CD4-positive, CD25-positive, alpha-beta regulatory T cell (primary cell): ENCODE measurements at regions not wholly inside any gene's neighbourhood (a gene's known extent, or its start where the extent isn't known, plus 50 kb on each side); places are given as distances from the start of the nearest gene placed in this dataset.

Source experiments
- ATAC-seq, 2 donors: fragments of 150-1000 bp; cut with Tn5 transposase; one replicate each; pipeline ENCODE4 v1.10.0; 2021; ENCODE audit warnings: low read depth in 2 of 2, moderate number of reproducible peaks in 2 of 2, moderate library complexity in 1 of 2
- DNase-seq, 3 donors: peaks; one replicate each; pipeline versions ENCODE4 v3.0.0 to v3.0.0-alpha.2; 2012 to 2022; ENCODE audit warnings: mixed read lengths in 1 of 3
- H3K27ac ChIP-seq: one replicate; pipeline ENCODE4 v1.7.0; 2013; ENCODE audit warnings: mild to moderate bottlenecking, low read length; ENCODE audit not compliant: insufficient read depth, poor library complexity, severe bottlenecking
- H3K27me3 ChIP-seq: one replicate; pipeline ENCODE4 v1.7.0; 2013; ENCODE audit warnings: low read length; ENCODE audit not compliant: control insufficient read depth, insufficient read depth
- H3K36me3 ChIP-seq: one replicate; pipeline ENCODE4 v1.7.0; 2013; ENCODE audit warnings: mild to moderate bottlenecking, low read length, moderate library complexity; ENCODE audit not compliant: control insufficient read depth, insufficient read depth
- H3K4me1 ChIP-seq: 2 replicates; pipeline ENCODE4 v1.7.0; 2013; ENCODE audit warnings: mild to moderate bottlenecking, low read length; ENCODE audit not compliant: insufficient read depth, control insufficient read depth, poor library complexity, severe bottlenecking
- H3K4me3 ChIP-seq: one replicate; pipeline ENCODE4 v1.7.0; 2013; ENCODE audit warnings: low read depth, mild to moderate bottlenecking, low read length, moderate library complexity
- H3K9me3 ChIP-seq, 2 experiments: 1 replicate in 1 of 2; 2 replicates in 1 of 2; pipeline ENCODE4 v1.7.0; 2013; ENCODE audit warnings: low read length in 2 of 2, mild to moderate bottlenecking in 1 of 2, moderate library complexity in 1 of 2; ENCODE audit not compliant: control insufficient read depth in 2 of 2
- H3K27ac Mint-ChIP-seq, 3 donors: one replicate each; pipeline ENCODE4 v1.8.0; 2020 to 2022; ENCODE audit warnings: mild to moderate bottlenecking in 3 of 3, mixed read lengths in 3 of 3, moderate library complexity in 2 of 3
- H3K27me3 Mint-ChIP-seq: one replicate; pipeline ENCODE4 v1.8.0; 2022; ENCODE audit warnings: mild to moderate bottlenecking, mixed read lengths
- H3K36me3 Mint-ChIP-seq: one replicate; pipeline ENCODE4 v1.8.0; 2020; ENCODE audit warnings: mixed read lengths
- H3K4me1 Mint-ChIP-seq, 4 donors: one replicate each; pipeline ENCODE4 v1.8.0; 2020 to 2022; ENCODE audit warnings: mixed read lengths in 4 of 4, mild to moderate bottlenecking in 1 of 4
- H3K4me3 Mint-ChIP-seq, 4 donors: one replicate each; pipeline ENCODE4 v1.8.0; 2020 to 2022; ENCODE audit warnings: mild to moderate bottlenecking in 4 of 4, mixed read lengths in 4 of 4, moderate library complexity in 3 of 4
- H3K9me3 Mint-ChIP-seq, 7 donors: one replicate each; pipeline ENCODE4 v1.8.0; 2020 to 2022; ENCODE audit warnings: mixed read lengths in 7 of 7, mild to moderate bottlenecking in 3 of 7, moderate library complexity in 2 of 7

GRCh38 chr10:105956550-105956949 lies 1208.0 kb downstream of the SORCS1 start:
- Histone ChIP-seq H3K27ac (no peak overlapping the region), H3K9me3 (no peaks in the 10 kb centered on the region), H3K27me3 (no peaks in the 10 kb centered on the region), H3K4me3 (no peak overlapping the region), H3K36me3 (no peaks in the 10 kb centered on the region), H3K4me1 (no peaks in the 10 kb centered on the region)
- H3K4me3 Mint-ChIP-seq, result no peak overlapping the region
- peaks cover 0 to 7% (median 3%) of the 10 kb centered on the region in 7 donors for H3K9me3 Mint-ChIP-seq
- no peaks in the 10 kb centered on the region for H3K27me3 Mint-ChIP-seq
- ATAC-seq, result no peak
- no peaks in the 10 kb centered on the region for H3K36me3 Mint-ChIP-seq
- no peak for DNase-seq
- no peak overlapping the region for H3K27ac Mint-ChIP-seq
- no peaks in the 10 kb centered on the region for H3K4me1 Mint-ChIP-seq

GRCh38 chr10:105953861-105954260 lies 1210.6 kb downstream of the SORCS1 start:
- Mint-ChIP-seq H3K27me3 (no peaks in the 10 kb centered on the region), H3K9me3 (peaks cover 0 to 10% (median 0%) of the 10 kb centered on the region in 7 donors), H3K4me3 (no peak overlapping the region), H3K27ac (no peak overlapping the region), H3K4me1 (no peaks in the 10 kb centered on the region), H3K36me3 (no peaks in the 10 kb centered on the region)
- H3K36me3 ChIP-seq, result no peaks in the 10 kb centered on the region
- no peaks in the 10 kb centered on the region for H3K4me1 ChIP-seq
- H3K27me3 ChIP-seq, result no peaks in the 10 kb centered on the region
- H3K4me3 ChIP-seq, result no peak overlapping the region
- H3K27ac ChIP-seq, result no peak overlapping the region
- H3K9me3 ChIP-seq, result no peaks in the 10 kb centered on the region
- DNase-seq (no peak), ATAC-seq (no peak)

GRCh38 chr10:105953056-105953455 lies 1211.5 kb downstream of the SORCS1 start:
- H3K4me3 Mint-ChIP-seq, result no peak overlapping the region
- no peak overlapping the region for H3K27ac Mint-ChIP-seq
- H3K27me3 ChIP-seq, result no peaks in the 10 kb centered on the region
- H3K27me3 Mint-ChIP-seq, result no peaks in the 10 kb centered on the region
- no peak for ATAC-seq
- no peaks in the 10 kb centered on the region for H3K4me1 Mint-ChIP-seq
- H3K27ac ChIP-seq, result no peak overlapping the region
- H3K36me3 ChIP-seq, result no peaks in the 10 kb centered on the region
- no peak overlapping the region for H3K4me3 ChIP-seq
- H3K4me1 ChIP-seq, result no peaks in the 10 kb centered on the region
- H3K9me3 ChIP-seq, result no peaks in the 10 kb centered on the region
- no peak for DNase-seq
- H3K36me3 Mint-ChIP-seq, result no peaks in the 10 kb centered on the region
- peaks cover 0 to 10% (median 0%) of the 10 kb centered on the region in 7 donors for H3K9me3 Mint-ChIP-seq

- no peak overlapping the region for H3K27ac Mint-ChIP-seq
- no peak overlapping the region for H3K4me3 ChIP-seq
- H3K36me3 Mint-ChIP-seq, result no peaks in the 10 kb centered on the region
- no peak overlapping the region for H3K4me3 Mint-ChIP-seq
- no peaks in the 10 kb centered on the region for H3K27me3 Mint-ChIP-seq
- peaks cover 0 to 10% (median 0%) of the 10 kb centered on the region in 7 donors for H3K9me3 Mint-ChIP-seq
- H3K36me3 ChIP-seq, result no peaks in the 10 kb centered on the region
- peaks cover 0 to 2% of the 10 kb centered on the region in 2 experiments for H3K9me3 ChIP-seq
- H3K27ac ChIP-seq, result no peak overlapping the region
- ATAC-seq, result no peak
- H3K27me3 ChIP-seq, result no peaks in the 10 kb centered on the region
- no peaks in the 10 kb centered on the region for H3K4me1 ChIP-seq
- DNase-seq, result peak in 1 of 3 donors; percentile 1
- no peaks in the 10 kb centered on the region for H3K4me1 Mint-ChIP-seq
These were observed 1212.4 kb downstream of the SORCS1 start for GRCh38 chr10:105952153-105952552.

GRCh38 chr10:105950410-105950809 lies 1214.1 kb downstream of the SORCS1 start:
- Mint-ChIP-seq H3K27ac (no peak overlapping the region), H3K36me3 (no peaks in the 10 kb centered on the region)
- ATAC-seq, result no peak

GRCh38 chr10:105949721-105950120 lies 1214.8 kb downstream of the SORCS1 start:
- H3K4me1 ChIP-seq, result no peaks in the 10 kb centered on the region

More at GRCh38 chr10:105950410-105950809, 1214.1 kb downstream of the SORCS1 start:
- no peak overlapping the region for H3K4me3 ChIP-seq
- Mint-ChIP-seq H3K4me1 (no peaks in the 10 kb centered on the region), H3K27me3 (no peaks in the 10 kb centered on the region), H3K9me3 (peaks cover 0 to 10% (median 0%) of the 10 kb centered on the region in 7 donors), H3K4me3 (no peak overlapping the region)
- H3K36me3 ChIP-seq, result no peaks in the 10 kb centered on the region
- DNase-seq, result peak in 1 of 3 donors; percentile 30
- no peaks in the 10 kb centered on the region for H3K4me1 ChIP-seq
- no peaks in the 10 kb centered on the region for H3K27me3 ChIP-seq
- peaks cover 0 to 2% of the 10 kb centered on the region in 2 experiments for H3K9me3 ChIP-seq
- no peak overlapping the region for H3K27ac ChIP-seq

GRCh38 chr10:105925045-105925785 lies 1239.3 kb downstream of the SORCS1 start:
- DNase-seq, result no peak
- Histone ChIP-seq H3K4me1 (no peaks in the 10 kb centered on the region), H3K9me3 (peaks cover 6 to 9% of the 10 kb centered on the region in 2 experiments), H3K4me3 (no peak overlapping the region), H3K27ac (no peak overlapping the region), H3K27me3 (no peaks in the 10 kb centered on the region), H3K36me3 (no peaks in the 10 kb centered on the region)
- no peaks in the 10 kb centered on the region for H3K36me3 Mint-ChIP-seq
- H3K9me3 Mint-ChIP-seq, result peaks cover 5 to 27% (median 8%) of the 10 kb centered on the region in 7 donors
- peak overlapping the region in 1 of 3 donors; percentile 66 for H3K27ac Mint-ChIP-seq
- H3K4me1 Mint-ChIP-seq, result no peaks in the 10 kb centered on the region
- no peak overlapping the region for H3K4me3 Mint-ChIP-seq
- no peaks in the 10 kb centered on the region for H3K27me3 Mint-ChIP-seq
- no peak for ATAC-seq

More at GRCh38 chr10:105949721-105950120, 1214.8 kb downstream of the SORCS1 start:
- Mint-ChIP-seq H3K4me3 (no peak overlapping the region), H3K27me3 (no peaks in the 10 kb centered on the region), H3K4me1 (no peaks in the 10 kb centered on the region), H3K27ac (no peak overlapping the region), H3K36me3 (no peaks in the 10 kb centered on the region), H3K9me3 (peaks cover 0 to 9% (median 0%) of the 10 kb centered on the region in 7 donors)
- H3K9me3 ChIP-seq, result peaks cover 0 to 2% of the 10 kb centered on the region in 2 experiments
- no peaks in the 10 kb centered on the region for H3K27me3 ChIP-seq
- DNase-seq (no peak), ATAC-seq (no peak)
- no peak overlapping the region for H3K4me3 ChIP-seq
- no peaks in the 10 kb centered on the region for H3K36me3 ChIP-seq
- no peak overlapping the region for H3K27ac ChIP-seq

GRCh38 chr10:105921348-105921747 lies 1243.2 kb downstream of the SORCS1 start:
- Mint-ChIP-seq H3K27ac (no peak overlapping the region), H3K27me3 (no peaks in the 10 kb centered on the region), H3K4me3 (no peak overlapping the region), H3K36me3 (no peaks in the 10 kb centered on the region), H3K9me3 (peaks cover 2 to 15% (median 6%) of the 10 kb centered on the region in 7 donors), H3K4me1 (no peaks in the 10 kb centered on the region)
- no peaks in the 10 kb centered on the region for H3K27me3 ChIP-seq
- H3K9me3 ChIP-seq, result peaks cover 2 to 9% of the 10 kb centered on the region in 2 experiments
- H3K4me1 ChIP-seq, result no peaks in the 10 kb centered on the region
- H3K4me3 ChIP-seq, result no peak overlapping the region
- no peak overlapping the region for H3K27ac ChIP-seq
- DNase-seq (no peak), ATAC-seq (no peak)
- H3K36me3 ChIP-seq, result no peaks in the 10 kb centered on the region
